Occipital lobe (tissue), 1 donor: ENCODE measurements at regions not wholly inside any gene's neighbourhood (a gene's known extent, or its start where the extent isn't known, plus 50 kb on each side); places are given as distances from the start of the nearest gene placed in this dataset.
A peak's percentile ranks its signal among the peaks of the same experiment; 100 is the strongest.

Experiments used
- DNase-seq: peaks from one replicate; lab custom pipeline; 2025; lab: John Stamatoyannopoulos, UW

DNA sequence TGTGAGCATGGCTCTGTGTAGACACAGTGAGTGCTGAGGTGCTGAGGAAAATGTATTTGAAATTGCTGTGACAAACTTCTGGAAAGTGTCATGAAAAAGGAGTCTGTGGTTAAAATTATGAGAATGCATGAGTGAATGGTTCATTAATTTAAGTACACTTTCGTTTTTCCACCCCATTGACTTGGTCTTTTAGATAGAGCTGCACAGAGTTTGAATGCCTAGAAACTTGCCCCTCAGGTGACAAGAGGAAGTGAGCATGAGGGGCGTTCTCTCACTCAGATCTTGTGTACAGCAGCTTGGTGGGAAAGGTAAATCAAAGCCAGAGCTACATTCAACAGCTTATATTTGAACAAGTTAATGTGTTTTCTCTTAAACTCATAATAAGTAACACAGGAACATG is 296.8 kb downstream of the WDR72 start:
- no peak for DNase-seq

DNA sequence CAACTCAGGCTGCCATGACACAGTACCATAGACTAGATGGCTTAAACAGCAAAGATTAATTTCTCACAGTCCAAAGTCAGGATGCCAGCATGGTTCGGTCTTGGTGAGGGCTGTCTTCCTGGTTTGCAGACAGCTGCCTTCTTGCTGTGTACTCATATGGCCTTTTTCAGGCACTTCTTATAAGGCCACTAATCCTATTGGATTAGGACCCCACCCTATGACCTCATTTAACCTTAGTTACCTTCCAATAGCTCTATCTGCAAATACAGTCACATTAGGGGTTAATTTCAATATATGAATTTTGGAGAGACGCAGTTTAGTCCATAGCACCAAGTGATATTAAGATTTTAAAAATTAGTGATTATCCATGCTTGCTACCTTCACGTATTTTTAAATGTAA is 297.8 kb downstream of the WDR72 start:
- no peak for DNase-seq

DNA sequence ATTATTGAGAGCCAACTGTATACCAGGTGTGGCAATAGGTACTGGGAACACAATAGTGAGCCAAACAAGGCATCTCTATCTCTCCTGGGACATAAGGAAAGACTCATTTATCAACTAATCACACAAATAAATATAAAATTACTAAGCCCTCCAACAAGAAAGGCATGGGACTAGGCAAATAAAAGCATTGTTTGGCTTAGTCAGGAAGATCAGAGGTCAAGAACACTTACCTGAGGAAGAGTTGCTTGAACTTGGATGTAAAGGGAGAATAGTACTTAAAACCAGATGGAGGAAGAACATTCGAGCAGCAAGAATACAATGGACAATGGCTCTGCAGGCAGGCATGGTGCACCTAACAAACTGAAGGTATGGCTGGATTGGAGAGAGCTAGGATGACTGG is 300.7 kb downstream of the WDR72 start:
- no peak for DNase-seq

DNA sequence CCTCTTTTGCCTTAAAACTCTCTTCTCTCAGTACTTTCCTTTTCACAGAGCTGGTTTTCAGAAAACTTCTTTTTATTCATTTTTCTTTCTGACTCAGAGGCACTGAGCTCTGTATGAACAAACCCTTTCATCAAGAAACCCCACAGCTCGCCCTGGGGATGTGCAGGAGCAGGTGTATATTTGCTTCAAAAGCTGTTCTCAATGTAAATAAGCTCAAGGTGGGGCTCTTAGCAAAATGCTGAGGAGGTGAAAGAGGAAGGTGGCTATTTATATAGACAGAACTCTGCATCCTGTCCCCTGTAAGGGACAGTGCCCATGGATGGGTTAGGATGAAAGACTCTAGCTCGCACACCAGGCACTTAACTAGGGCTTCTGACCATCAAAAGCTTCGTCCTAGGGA is 302.0 kb downstream of the WDR72 start:
- no peak for DNase-seq

DNA sequence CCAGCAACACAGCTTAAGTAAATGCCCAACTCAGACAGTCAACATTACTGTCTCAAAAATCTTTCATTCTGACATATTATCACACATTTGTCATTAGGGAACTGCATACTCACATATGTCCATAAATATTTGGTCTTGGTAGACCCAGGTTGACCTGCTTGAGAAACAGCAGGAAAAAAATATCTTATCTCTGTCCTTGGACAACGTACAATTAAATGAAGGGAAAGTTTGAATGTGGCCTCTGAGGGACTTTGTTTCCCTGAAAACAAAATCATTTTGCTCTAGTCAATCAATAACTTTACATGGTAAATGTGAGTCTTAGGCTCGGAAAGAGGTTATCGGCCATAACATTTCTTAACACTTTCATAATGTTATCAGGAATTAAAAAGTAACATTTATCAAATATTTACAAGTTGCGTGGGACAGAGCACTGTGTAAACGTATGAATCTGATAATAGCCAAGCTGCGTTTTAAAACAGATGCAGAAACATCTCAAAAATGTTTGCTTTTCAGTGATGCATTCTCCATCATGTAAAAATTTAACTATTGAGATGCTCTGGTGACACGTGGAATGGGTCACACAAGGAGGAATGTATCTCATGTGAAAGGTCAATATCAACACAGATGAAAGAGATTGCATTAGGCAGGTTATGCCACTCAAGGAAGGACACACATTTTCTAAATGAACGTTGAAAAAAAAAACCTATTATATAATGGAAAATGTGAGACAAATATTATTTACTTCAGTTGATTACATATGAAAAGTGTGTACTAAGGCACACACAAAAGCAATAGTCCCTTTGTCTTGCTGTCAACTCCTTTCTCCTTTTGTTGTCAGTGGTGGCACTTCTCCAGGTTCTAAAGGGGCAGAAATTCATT is 304.4 kb downstream of the WDR72 start:
- no peak for DNase-seq

DNA sequence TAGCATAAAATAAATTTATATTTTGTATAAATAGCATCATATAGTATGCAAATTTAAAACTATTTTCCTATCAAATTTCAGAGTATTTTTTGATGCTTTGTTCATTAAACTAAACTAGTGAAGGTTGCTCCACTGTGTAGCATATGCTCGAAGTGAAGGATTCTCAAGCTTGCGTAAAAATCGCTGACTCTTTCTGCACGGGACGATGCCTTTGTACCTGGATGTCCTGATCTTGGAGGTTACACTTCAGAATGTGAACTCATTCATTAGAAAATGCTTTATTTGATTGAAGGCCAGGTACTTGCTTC is 305.0 kb downstream of the WDR72 start:
- DNase-seq, result no peak

DNA sequence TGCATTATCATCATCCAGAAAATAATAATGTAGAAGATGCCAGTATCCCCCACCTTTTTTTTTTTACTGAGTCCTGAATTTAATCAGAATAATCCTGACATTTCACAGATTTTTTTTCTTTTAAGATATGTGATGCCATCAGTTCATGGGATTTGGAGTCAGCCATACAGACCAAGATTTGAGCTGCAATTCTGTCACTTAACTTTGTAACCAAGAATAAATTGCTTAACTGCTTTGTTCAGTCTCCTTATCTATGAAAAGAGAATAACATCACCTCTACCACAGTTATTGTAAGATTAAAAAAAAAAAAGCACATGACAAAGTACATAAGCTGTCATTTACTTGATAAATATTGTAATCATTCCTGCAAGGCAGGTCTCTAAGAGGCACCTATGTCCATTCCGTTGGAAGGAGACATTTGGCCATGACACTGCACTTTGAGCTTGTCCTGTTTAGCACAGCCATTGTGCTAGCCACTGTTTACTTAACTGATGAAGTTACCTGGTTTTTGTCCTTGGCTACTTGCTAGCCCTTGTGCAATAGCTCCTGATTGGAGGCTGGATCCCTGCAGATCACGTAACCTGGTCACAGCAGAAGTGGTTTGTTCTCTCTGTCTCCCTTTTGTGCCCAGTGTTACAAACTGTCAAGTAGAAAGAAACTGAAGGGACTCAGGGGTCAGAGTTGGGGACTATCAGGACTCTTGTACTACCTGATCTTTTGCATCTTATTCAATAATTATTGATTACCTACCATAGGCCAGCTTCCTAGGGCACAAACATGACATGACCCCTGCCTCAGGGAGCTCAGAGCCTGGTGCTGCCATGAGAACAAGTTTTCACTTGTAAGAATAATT is 306.0 kb downstream of the WDR72 start:
- DNase-seq, result no peak

DNA sequence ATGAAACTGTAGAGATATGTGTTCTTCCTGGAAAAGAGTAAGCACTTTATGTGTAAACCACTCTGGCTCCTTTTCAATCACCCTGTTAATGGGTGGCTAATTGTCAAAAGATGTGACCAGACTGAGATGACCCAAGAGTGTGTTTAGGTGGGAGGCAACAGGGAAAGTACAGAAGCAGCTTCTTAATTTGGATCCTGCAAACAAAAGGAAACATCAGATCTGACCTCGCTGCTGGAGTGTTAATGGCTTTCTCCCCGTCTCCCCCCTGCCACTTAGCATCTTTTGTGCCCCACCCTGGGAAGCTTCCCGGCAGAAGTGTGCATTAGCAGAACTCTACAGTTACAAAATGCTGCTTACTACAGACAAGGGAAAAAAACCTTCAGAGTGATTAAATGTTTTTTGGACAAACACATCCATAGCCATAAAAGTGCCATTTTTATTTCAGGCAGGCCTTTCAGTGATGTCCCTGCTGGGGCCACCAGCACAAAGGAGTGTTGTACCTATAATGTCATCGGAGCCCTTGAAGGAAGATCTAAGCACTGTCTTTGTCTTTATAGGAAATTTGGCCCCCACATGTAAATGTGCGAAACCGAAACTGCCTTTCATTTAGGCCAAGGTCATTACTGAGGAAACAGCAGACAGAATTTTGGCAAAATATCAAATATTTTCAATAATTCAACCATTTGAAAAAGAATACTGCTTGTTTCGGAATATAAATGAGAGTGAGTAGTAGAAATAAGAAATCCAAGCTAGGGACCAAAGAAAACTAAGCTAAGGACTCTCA is 311.0 kb downstream of the WDR72 start:
- DNase-seq, result no peak

DNA sequence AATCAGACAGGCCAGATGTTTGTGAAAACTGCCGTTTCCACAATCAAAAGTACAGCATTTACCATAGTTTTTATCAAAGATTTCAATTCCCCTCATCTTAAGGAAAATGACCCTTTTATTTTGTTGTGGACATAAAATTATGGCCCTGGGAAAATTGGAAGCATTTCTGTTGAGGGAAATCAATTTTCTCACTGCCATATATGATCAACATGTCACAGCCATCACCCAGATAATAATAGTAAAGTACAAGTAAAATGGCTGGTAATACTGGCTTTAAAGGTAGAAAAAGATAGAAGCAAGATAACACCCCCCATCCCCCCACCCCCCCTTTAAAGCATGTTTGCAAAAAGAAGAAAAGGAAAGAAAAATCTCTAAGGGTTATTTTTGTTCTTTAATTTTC is 311.7 kb downstream of the WDR72 start:
- no peak for DNase-seq

DNA sequence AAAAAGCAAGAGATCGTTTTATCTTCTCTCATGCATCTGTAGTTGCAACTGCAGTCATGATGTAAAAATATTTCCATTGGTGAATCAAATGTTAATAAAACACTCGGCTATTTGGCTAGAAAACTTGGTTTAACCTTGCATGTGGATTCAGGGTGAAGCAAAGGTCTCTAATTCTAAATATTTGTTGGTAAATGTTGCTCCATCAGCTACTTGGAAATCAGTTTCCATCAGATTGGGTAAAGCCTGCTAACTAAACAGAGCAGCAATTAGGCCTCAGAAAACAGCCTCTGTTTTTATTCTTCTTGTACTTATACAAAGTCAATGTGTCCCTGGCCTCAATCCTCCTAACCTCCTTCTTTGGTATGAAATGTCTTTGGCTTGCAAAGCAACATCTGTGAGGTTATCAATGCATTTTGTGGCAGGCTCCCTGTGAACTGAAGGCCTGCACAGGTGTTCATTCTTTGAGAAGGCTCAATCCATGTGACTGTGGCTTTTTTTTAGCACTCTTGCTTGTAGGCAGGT is 312.3 kb downstream of the WDR72 start:
- no peak for DNase-seq

DNA sequence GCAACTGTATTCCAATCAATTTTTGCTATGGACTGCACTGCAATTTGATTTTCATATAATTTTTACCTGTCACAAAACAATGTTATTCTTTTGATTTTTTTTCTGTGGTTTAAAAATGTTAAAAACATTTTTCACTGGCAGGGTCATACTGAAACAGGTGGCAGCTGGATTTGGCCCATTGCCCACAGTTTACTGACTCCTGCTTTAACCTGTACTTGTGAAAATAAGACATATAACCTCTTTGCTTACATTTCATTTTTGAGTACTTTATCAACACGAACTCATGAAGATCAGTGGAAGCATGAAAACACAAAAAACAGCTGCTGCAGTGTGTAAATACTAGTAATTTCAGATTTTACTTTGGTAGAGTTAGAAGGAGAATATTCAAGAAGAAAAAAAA is 313.1 kb downstream of the WDR72 start:
- no peak for DNase-seq

DNA sequence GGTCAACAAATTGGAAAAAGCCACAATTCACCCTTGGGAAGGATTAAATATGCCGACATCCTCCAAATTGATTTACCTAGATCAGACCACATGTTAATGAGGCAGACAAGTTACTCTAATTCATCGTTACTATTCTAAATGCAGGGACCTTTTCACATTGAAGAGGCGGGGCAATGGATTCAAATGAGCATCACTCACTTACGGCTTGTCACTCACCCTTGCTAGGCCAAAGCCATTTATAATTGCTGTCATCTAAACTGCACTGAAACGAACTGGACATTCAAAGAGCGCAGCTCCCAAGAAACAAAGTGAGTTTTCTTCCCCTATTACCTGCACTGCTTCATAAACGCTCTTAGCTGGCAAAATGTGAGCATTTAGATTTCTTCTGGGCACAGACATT is 313.9 kb downstream of the WDR72 start:
- DNase-seq, result no peak

DNA sequence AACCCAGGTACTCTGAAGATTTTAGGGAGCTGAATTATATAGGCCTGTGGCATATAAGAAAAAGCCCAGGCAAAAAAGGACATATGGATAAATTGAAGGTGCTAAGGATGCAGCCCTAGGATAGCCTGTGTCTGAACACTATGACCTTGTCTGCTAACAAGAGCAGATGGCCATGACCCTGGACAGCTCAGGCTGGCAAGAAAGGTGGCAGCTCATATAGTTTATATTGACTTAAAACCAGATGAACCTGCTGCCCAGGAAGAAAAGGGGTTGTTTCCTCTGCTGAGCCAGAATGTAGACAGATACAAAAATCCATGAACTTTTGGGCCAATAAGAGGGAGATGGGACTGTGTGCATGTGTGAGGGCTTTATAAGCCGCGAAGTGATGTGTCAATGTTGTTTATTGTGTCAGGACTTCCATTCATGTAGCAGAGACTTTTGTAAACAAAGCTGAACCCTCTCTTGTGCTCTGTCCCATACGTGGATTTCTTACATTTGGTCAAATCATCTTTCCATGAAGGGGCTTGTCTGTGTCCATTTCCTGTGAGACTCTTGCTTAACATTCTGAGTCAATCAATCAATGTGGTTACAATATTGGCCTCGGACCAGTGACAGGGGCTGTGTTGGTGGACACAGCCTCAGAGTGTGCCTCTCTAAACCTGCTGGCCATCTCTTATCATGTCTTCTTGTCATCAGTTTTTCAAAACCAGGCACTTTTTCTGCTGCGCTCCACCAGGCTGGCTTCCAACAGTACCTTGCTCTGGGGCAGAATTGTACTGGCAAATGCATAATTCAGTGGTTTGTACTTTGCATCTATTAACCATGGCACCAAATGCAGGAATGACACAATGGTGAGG is 321.2 kb downstream of the WDR72 start:
- no peak for DNase-seq

DNA sequence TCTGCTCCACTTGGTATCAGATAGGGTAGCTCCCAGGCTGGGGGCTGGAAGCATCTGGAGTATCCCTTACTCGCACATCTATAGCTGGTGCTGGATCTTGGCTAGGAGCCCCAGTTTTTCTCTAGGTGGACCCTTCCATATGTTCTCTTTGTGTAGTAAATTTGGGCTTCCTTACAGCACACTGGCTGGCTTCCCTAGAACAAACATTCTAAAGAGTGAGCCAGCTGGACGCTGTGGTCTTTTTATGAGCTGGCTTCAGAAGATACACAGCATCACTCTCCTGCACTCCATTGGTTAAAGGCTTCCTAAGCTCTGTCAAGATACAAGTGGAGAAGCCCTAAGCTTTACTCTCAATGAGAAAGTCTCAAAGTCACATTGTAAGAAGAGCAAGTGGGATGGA is 322.1 kb downstream of the WDR72 start:
- DNase-seq, result peak; percentile 5

DNA sequence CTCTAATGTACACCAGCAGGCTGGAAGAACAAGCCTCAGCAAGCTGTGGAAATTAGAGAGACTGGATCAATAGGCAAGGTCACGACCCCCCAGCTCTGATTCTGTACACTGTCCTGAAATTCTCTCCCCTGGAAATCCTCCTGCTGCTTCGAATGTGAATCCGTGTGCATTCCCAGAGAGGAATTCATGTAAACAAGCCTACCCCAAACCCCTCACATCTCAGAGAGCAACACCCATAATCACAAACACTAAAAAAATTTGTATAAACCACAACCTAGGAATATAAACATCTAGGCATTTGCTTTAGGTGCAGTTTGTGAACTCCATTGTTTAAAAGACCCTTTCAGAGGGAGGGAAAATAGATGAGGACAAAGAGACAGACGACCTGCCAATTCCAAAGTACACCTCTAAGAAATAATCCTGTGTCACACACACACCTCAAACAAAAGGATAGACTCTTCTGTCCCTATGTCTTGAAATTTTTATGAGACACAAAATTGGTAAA is 325.2 kb downstream of the WDR72 start:
- DNase-seq, result no peak

DNA sequence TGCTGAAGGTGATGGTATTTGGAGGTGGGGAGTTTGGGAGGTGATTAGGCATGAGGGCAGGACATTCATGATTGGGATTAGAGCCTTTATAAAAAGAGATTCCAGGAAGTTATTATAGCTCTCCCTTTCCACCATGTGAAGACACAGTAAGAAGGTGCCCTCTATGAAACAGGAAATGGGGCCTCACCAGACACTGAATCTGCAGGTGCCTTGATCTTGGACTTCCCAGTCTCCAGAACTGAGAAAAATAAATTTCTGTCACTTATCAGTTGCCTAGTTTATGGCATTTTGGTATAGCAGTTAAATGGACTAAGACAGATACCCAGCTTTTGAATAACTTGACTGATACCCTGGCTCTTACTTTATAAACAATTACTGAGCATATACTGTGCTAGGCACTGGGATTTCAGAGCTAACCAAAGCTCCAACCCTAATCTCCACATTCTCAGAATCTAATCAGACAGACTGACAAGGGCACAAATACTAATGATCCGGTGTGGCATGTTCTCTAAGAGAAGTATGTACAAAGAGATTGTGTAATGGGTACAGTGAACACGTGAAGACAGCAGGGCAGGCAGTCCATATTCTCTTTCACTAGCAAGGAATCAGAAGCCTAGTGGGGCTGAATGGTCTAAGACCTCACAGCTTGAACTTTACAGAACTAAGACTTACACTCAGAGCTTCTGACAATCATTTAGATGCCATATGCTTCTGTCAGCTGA is 343.1 kb downstream of the WDR72 start:
- DNase-seq, result no peak

DNA sequence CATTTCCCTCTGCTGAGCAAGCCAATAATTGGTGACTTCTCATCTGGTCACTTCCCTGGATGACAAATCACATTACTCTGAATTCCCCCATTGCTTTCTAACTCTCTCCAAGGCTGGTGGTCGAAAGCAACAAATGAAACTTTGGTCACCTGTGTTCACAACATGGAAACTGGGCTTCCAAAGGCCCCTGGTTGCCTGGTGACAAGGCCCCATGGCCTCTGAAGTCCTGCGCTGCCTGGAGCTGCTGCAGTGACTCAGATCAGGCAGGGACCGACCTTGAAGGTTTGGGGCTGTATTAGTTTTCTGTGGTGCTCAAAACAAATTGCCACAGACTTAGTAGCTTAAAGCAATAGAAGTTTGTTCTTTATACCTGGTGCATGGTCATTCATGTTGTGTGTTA is 345.3 kb downstream of the WDR72 start:
- DNase-seq, result no peak

DNA sequence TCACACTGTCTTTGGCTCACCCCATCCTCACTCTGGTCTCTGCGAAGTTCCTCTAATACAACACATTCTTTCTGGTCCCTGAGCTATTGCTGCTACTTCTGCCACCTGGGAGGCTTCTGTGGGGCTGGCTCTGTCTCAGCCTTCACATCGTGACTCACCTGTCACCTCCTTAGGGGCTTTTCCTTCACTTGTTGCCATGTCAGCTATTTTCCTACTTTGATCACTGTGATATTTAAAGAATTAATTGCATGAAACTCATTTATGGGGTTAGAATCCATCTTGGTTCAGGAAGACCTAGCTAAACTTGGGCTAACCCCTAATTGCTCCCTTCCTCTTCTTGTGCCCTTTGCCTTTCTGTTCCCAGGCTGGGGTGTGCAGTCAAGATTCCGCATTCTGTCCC is 346.9 kb downstream of the WDR72 start:
- no peak for DNase-seq

DNA sequence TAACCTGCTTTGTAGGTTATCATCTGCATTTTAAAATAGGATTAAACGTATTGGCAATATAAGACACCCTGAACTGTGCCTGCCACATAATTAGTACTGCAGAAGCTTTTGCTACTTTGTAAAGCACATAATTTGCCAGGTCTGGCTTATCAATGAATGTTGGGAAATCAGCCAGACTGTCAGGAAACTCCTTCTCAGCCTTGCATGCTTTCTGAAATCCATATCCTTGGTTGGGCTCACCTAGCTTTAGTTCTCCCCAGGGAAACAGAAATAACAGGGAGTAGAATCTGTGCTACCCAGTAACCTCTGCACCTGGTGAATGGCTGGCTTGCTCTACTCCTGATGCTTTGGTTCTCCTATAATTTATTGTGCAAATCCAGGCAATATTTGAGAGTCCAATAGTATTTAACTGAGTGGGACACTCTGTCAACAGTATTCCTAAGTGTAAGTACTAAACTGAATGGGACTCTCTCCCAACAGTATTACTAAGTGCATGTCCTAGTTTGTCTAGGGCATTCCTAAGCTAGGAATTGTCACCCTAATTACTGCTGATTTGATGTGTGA is 354.5 kb downstream of the WDR72 start:
- DNase-seq, result no peak

DNA sequence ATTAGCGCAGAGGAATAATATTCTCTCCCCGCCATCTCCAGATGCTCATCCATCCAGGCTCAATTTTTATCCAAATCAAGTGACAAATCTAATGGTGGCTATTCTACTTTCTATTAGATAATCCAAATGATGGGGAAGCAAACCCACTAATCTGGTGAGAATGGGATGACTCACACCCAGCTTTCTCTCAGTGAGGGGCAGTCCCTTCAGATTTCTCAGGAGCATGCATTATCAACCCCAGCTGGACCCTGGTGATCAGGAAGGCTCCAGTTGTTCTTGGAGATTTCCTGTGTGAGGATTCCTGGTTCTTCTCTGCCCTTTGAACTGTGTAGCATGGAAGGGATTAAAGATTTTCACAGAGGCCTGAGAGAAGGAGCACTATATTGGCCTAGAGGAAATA is 358.0 kb downstream of the WDR72 start:
- DNase-seq, result no peak
